Spleen (tissue), 11 donors: ENCODE measurements at regions not wholly inside any gene's neighbourhood (a gene's known extent, or its start where the extent isn't known, plus 50 kb on each side); places are given as distances from the start of the nearest gene placed in this dataset.

ENCODE experiments used
- DNase-seq: peaks from one replicate; pipeline ENCODE4 v3.0.0-alpha.2; 2020
- H3K27ac ChIP-seq, 8 donors: fragments of 200-600 bp; sonication (generic) in 7 of 8; 1 replicate in 4 of 8; 2 replicates in 4 of 8; pipeline versions ENCODE4 v1.5.0 to v1.8.0; 2016 to 2021; ENCODE audit warnings: inconsistent platforms in 4 of 8, mild to moderate bottlenecking in 4 of 8, moderate library complexity in 1 of 8
- H3K27me3 ChIP-seq, 7 donors: fragments of 200-600 bp; sonication (generic) in 6 of 7; replicated peaks in 1 of 7; 1 replicate in 4 of 7; 2 replicates in 3 of 7; pipeline versions ENCODE4 v1.5.0 to v1.8.0; 2016 to 2021; ENCODE audit warnings: inconsistent platforms in 3 of 7, mild to moderate bottlenecking in 1 of 7
- H3K36me3 ChIP-seq, 6 donors: fragments of 200-600 bp; sonication (generic) in 5 of 6; 1 replicate in 4 of 6; 2 replicates in 2 of 6; pipeline versions ENCODE4 v1.5.0 to v1.8.0; 2016 to 2021; ENCODE audit warnings: inconsistent platforms in 2 of 6
- H3K4me1 ChIP-seq, 6 donors: fragments of 200-600 bp; sonication (generic) in 5 of 6; 1 replicate in 3 of 6; 2 replicates in 3 of 6; pipeline versions ENCODE4 v1.5.0 to v1.8.0; 2016 to 2021; ENCODE audit warnings: inconsistent platforms in 3 of 6
- H3K4me3 ChIP-seq, 8 donors: fragments of 200-600 bp; sonication (generic) in 7 of 8; 1 replicate in 4 of 8; 2 replicates in 4 of 8; pipeline versions ENCODE4 v1.5.0 to v1.8.0; 2016 to 2021; ENCODE audit warnings: inconsistent platforms in 4 of 8, mild to moderate bottlenecking in 4 of 8, moderate library complexity in 2 of 8
- H3K9me3 ChIP-seq, 8 donors: fragments of 200-600 bp; sonication (generic) in 7 of 8; 1 replicate in 4 of 8; 2 replicates in 4 of 8; pipeline versions ENCODE4 v1.5.0 to v1.8.0; 2016 to 2021; ENCODE audit warnings: inconsistent platforms in 4 of 8
- POLR2A ChIP-seq, 3 donors: fragments of 450-650 bp; IDR thresholded peaks; one replicate each; pipeline ENCODE4 v1.5.1; 2017; ENCODE audit warnings: antibody characterized with exemption in 3 of 3, mild to moderate bottlenecking in 1 of 3
- POLR2AphosphoS5 ChIP-seq, 3 donors: sonication (generic); formaldehyde crosslinking; IDR thresholded peaks; one replicate each; pipeline ENCODE4 v1.5.1; 2017; ENCODE audit warnings: antibody characterized with exemption in 3 of 3
- WGBS, 5 donors: extraction: QIAGEN DNeasy Blood & Tissue Kit in 3 of 5; methylation state at CpG; one replicate each; pipeline versions ENCODE4 v1.1.5 to v1.1.7; 2013 to 2018; 5-methylcytosine and 5-hydroxymethylcytosine counted together
- intact Hi-C: fragments of 100-400 bp; cut with DNase I; formaldehyde crosslinking; loops from one replicate; pipeline ENCODE4 v1.15.0; 2023; ENCODE audit warnings: low total_unique reads
- TF ChIP-seq, protein P1 (sequence below), 11 experiments: fragments of 200-600 bp in 7 of 11; fragments of 450-650 bp in 4 of 11; sonication (generic) in 4 of 11; IDR thresholded peaks in 8 of 11; conservative IDR thresholded peaks in 3 of 11; 1 replicate in 7 of 11; 2 replicates in 4 of 11; pipeline versions ENCODE4 v1.4.0 to v1.8.0; 2016 to 2021; ENCODE audit warnings: antibody characterized with exemption in 11 of 11, inconsistent platforms in 4 of 11, mild to moderate bottlenecking in 1 of 11
- donor health status: healthy with polysubstance abuse.
- donor health status: DM: no; HTN: no; CAD: no; lungs with moderate emphysema.
- donor health status: DM: no; HTN: no; CAD: no.
- donor health status: Bipolar disorder and iron deficiency.
- donor health status: healthy.
- donor health status: DM: no; HTN: no; CAD: no.
- donor health status: DM: yes; HTN: yes; CAD: no.

DNA sequence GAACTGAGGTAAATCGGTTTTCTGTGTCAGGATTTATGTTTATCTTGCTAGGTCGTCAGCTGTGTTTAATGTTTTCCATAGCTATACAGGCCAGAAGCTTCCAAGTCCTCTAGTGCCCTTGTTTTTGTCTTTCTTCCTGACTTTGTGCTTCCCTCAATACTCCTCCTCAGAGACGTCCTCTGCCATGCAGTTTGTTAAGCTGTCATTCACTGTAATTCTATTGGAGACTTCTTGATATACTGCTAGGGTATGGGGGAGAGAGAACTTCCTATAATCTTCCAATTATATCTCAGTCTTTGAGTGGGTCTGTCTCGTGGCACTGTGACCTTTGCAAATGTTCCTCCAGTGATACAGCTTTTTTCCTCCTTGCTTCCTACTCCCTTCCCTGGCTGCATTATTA is 327.3 kb upstream of the ANO5 start:
- intact Hi-C loops = no loop called here
- DNase-seq = no peak
- TF ChIP-seq POLR2A (IDR thresholded peaks at IDR 0.05) = no peak
- TF ChIP-seq, protein P1, sequence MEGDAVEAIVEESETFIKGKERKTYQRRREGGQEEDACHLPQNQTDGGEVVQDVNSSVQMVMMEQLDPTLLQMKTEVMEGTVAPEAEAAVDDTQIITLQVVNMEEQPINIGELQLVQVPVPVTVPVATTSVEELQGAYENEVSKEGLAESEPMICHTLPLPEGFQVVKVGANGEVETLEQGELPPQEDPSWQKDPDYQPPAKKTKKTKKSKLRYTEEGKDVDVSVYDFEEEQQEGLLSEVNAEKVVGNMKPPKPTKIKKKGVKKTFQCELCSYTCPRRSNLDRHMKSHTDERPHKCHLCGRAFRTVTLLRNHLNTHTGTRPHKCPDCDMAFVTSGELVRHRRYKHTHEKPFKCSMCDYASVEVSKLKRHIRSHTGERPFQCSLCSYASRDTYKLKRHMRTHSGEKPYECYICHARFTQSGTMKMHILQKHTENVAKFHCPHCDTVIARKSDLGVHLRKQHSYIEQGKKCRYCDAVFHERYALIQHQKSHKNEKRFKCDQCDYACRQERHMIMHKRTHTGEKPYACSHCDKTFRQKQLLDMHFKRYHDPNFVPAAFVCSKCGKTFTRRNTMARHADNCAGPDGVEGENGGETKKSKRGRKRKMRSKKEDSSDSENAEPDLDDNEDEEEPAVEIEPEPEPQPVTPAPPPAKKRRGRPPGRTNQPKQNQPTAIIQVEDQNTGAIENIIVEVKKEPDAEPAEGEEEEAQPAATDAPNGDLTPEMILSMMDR (IDR thresholded peaks at IDR 0.05 in 8 of 11, conservative IDR thresholded peaks at IDR 0.05 in 3 of 11) = no peak
- Histone ChIP-seq H3K4me3 (no peak overlapping the region), H3K36me3 (no peaks in the 10 kb centered on the region), H3K9me3 (no peaks in the 10 kb centered on the region), H3K27ac (no peak overlapping the region), H3K27me3 (no peaks in the 10 kb centered on the region), H3K4me1 (no peaks in the 10 kb centered on the region)
- WGBS, 5 donors = 47 to 64% (median 56%) methylated on average over 4 of the region's 4 CpGs

DNA sequence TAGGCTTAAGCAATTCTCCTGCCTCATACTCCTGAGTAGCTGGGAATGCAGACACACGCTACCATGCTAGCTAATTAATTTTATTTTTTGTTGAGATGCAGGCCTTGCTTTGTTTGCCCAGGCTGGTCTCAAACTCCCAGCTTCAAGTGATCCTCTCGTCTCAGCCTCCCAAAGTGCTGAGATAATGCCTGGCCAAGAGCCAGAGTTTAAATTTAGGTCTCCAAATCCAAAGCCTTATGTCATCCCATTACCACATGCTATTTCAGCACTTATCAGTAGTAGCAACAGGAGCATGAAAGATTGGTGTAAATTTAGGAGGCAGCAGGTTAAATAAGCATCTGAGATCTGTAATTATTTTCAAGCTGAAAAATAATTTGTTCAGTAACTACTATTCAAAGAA is 326.1 kb upstream of the ANO5 start:
- H3K4me1 ChIP-seq = no peaks in the 10 kb centered on the region
- TF ChIP-seq POLR2AphosphoS5 (IDR thresholded peaks at IDR 0.05) = no peak
- TF ChIP-seq, protein P1 (IDR thresholded peaks at IDR 0.05 in 8 of 11, conservative IDR thresholded peaks at IDR 0.05 in 3 of 11) = no peak
- DNase-seq = no peak
- no peaks in the 10 kb centered on the region for H3K9me3 ChIP-seq
- WGBS, 5 donors = 63 to 77% (median 74%) methylated on average over 2 of the region's 2 CpGs
- H3K36me3 ChIP-seq = no peaks in the 10 kb centered on the region
- no peaks in the 10 kb centered on the region for H3K27me3 ChIP-seq
- H3K27ac ChIP-seq = no peak overlapping the region
- intact Hi-C loops = no loop called here
- H3K4me3 ChIP-seq = no peak overlapping the region

DNA sequence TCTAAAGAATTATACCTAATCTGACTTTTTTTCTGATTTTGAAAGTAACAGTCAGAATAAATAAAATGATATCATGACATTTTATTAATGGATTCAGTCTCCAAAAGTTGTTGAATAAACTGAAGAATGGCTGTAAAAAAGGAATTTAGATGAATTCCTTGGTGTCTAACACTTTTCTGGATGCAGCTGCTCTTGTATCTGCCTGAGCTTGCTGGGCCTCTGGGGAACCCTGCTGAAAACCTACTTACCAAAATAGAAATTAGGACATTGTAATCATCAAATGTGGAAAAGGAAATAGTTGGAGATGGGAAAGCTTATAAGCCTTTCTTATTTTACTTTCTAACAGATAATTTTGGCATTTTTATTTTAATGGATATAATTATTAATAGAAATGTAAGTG is 315.7 kb upstream of the ANO5 start:
- H3K27me3 ChIP-seq = no peaks in the 10 kb centered on the region
- H3K4me1 ChIP-seq = no peaks in the 10 kb centered on the region
- H3K36me3 ChIP-seq = no peaks in the 10 kb centered on the region
- intact Hi-C loops = no loop called here
- H3K4me3 ChIP-seq = no peak overlapping the region
- no peak for DNase-seq
- H3K9me3 ChIP-seq = peaks cover 0 to 8% (median 0%) of the 10 kb centered on the region in 8 donors
- no peak overlapping the region for H3K27ac ChIP-seq
- no peak for TF ChIP-seq POLR2A (IDR thresholded peaks at IDR 0.05)
- TF ChIP-seq, protein P1 (IDR thresholded peaks at IDR 0.05 in 8 of 11, conservative IDR thresholded peaks at IDR 0.05 in 3 of 11) = no peak
- no peak for TF ChIP-seq POLR2AphosphoS5 (IDR thresholded peaks at IDR 0.05)

DNA sequence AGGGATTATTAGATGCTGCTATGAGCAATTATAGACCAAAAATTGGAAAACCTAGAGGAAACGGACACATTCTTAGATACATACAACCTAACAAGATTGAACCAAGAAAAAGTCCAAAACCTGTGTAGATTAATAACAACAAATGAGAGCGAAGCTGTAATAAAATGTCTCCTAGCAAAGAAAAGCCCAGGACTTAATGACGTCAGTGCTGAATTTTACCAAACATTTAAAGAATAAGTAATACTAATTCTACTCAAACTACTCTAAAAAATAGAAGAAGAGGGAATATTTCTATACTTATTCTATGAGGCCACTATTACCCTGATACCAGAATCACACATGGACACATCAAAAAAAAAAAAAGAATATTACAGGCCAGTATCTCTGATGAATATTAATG is 309.5 kb upstream of the ANO5 start:
- no peaks in the 10 kb centered on the region for H3K36me3 ChIP-seq
- no peak for DNase-seq
- 72 to 98% (median 92%) methylated on average over 3 of the region's 3 CpGs for WGBS, 5 donors
- H3K4me1 ChIP-seq = no peaks in the 10 kb centered on the region
- intact Hi-C loops = no loop called here
- no peak overlapping the region for H3K27ac ChIP-seq
- TF ChIP-seq POLR2AphosphoS5 (IDR thresholded peaks at IDR 0.05) (no peak), POLR2A (IDR thresholded peaks at IDR 0.05) (no peak)
- TF ChIP-seq, protein P1 (IDR thresholded peaks at IDR 0.05 in 8 of 11, conservative IDR thresholded peaks at IDR 0.05 in 3 of 11) = no peak
- H3K9me3 ChIP-seq = peaks cover 0 to 13% (median 8%) of the 10 kb centered on the region in 8 donors
- H3K27me3 ChIP-seq = no peaks in the 10 kb centered on the region
- H3K4me3 ChIP-seq = no peak overlapping the region
